B cell (primary cell): ENCODE measurements at regions not wholly inside any gene's neighbourhood (a gene's known extent, or its start where the extent isn't known, plus 50 kb on each side); places are given as distances from the start of the nearest gene placed in this dataset.
"Not testable (repeated sequence)": the region's sequence is repeated elsewhere in the genome, so short reads cannot be mapped to it uniquely, and the experiment has no call there.

ENCODE experiments used
- ATAC-seq: fragments of 200-7000 bp; cut with Tn5 transposase; one replicate; pipeline ENCODE4 v1.10.0; 2021; ENCODE audit warnings: low read depth, mild to moderate bottlenecking, moderate number of reproducible peaks, moderate library complexity
- CTCF ChIA-PET: fragments of 350-600 bp; sonication (Branson Sonifier 250); formaldehyde crosslinking; loops from one replicate; lab custom pipeline; 2021; ENCODE audit warnings: antibody characterized with exemption, inconsistent platforms; lab: Charles Lee
- POLR2A ChIA-PET: fragments of 350-600 bp; sonication (Branson Sonifier 250); formaldehyde crosslinking; loops from one replicate; lab custom pipeline; 2021; ENCODE audit warnings: antibody characterized with exemption; lab: Charles Lee
- DNase-seq: peaks from one replicate; pipeline ENCODE4 v3.0.0; 2013
- H2AFZ ChIP-seq: 2 replicates; pipeline ENCODE4 v1.6.1; 2012; ENCODE audit warnings: mild to moderate bottlenecking, low read depth, low read length; ENCODE audit not compliant: insufficient read depth, poor library complexity, severe bottlenecking
- H3K27ac ChIP-seq, 2 donors: 1 replicate in 1 of 2; 2 replicates in 1 of 2; pipeline ENCODE4 v1.5.1; 2012 to 2013; ENCODE audit warnings: low read length in 2 of 2, mild to moderate bottlenecking in 2 of 2, moderate library complexity in 1 of 2
- H3K27me3 ChIP-seq, 4 experiments: fragments of 200-600 bp in 1 of 4; sonication (generic) in 1 of 4; replicated peaks in 1 of 4; 1 replicate in 2 of 4; 2 replicates in 2 of 4; pipeline versions ENCODE4 v1.6.1 to v1.7.0; 2013 to 2016; ENCODE audit warnings: low read length in 3 of 4, mild to moderate bottlenecking in 2 of 4, mixed read lengths in 1 of 4, moderate library complexity in 1 of 4; ENCODE audit not compliant: insufficient read depth in 4 of 4, control insufficient read depth in 3 of 4; ENCODE audit errors: control extremely low read depth in 1 of 4
- H3K36me3 ChIP-seq, 2 experiments: replicated peaks in 1 of 2; 1 replicate in 1 of 2; 2 replicates in 1 of 2; pipeline versions ENCODE4 v1.6.1 to v1.7.1; 2013; ENCODE audit warnings: low read length in 1 of 2; ENCODE audit not compliant: insufficient read depth in 2 of 2, control insufficient read depth in 1 of 2; ENCODE audit errors: control extremely low read depth in 1 of 2, extremely low read depth in 1 of 2
- H3K4me1 ChIP-seq, 2 donors: fragments of 200-600 bp in 1 of 2; sonication (generic) in 1 of 2; 1 replicate in 1 of 2; 2 replicates in 1 of 2; pipeline versions ENCODE4 v1.5.1 to v1.6.1; 2013 to 2017; ENCODE audit warnings: low read length in 2 of 2; ENCODE audit not compliant: control insufficient read depth in 2 of 2, insufficient read depth in 2 of 2
- H3K4me2 ChIP-seq: replicated peaks from 2 replicates; pipeline ENCODE3; 2012; ENCODE audit warnings: mild to moderate bottlenecking, low read depth, low read length; ENCODE audit not compliant: poor library complexity, severe bottlenecking
- H3K4me3 ChIP-seq, 5 experiments: fragments of 200-600 bp in 1 of 5; sonication (generic) in 1 of 5; 1 replicate in 3 of 5; 2 replicates in 2 of 5; pipeline versions ENCODE4 v1.5.1 to v1.7.0; 2011 to 2016; ENCODE audit warnings: low read length in 4 of 5, mild to moderate bottlenecking in 4 of 5, low read depth in 2 of 5, control low read depth in 1 of 5, moderate library complexity in 1 of 5; ENCODE audit not compliant: insufficient read depth in 1 of 5; ENCODE audit errors: control extremely low read depth in 1 of 5, extremely low read depth in 1 of 5
- H3K79me2 ChIP-seq: fragments of 200-600 bp; sonication (generic); one replicate; pipeline ENCODE4 v1.6.0; 2016; ENCODE audit warnings: low read length; ENCODE audit not compliant: control insufficient read depth, insufficient read depth
- H3K9ac ChIP-seq: fragments of 200-600 bp; sonication (generic); 2 replicates; pipeline ENCODE4 v1.6.1; 2017; ENCODE audit warnings: mild to moderate bottlenecking, low read length, moderate library complexity
- H3K9me3 ChIP-seq, 3 donors: one replicate each; pipeline versions ENCODE4 v1.6.1 to v1.7.1; 2013; ENCODE audit warnings: low read length in 2 of 3; ENCODE audit not compliant: control insufficient read depth in 2 of 3, insufficient read depth in 1 of 3; ENCODE audit errors: control extremely low read depth in 1 of 3
- H4K20me1 ChIP-seq: 2 replicates; pipeline ENCODE4 v1.6.0; 2012; ENCODE audit warnings: mild to moderate bottlenecking, low read length; ENCODE audit not compliant: insufficient read depth, control insufficient read depth, poor library complexity, severe bottlenecking
- H3K27ac Mint-ChIP-seq: one replicate; pipeline ENCODE4 v1.8.0; 2021; ENCODE audit warnings: mixed read lengths
- H3K27me3 Mint-ChIP-seq: one replicate; pipeline ENCODE4 v1.8.0; 2021; ENCODE audit warnings: mixed read lengths
- H3K4me1 Mint-ChIP-seq: one replicate; pipeline ENCODE4 v1.8.0; 2021; ENCODE audit warnings: mixed read lengths
- H3K4me3 Mint-ChIP-seq: one replicate; pipeline ENCODE4 v1.8.0; 2021; ENCODE audit warnings: mixed read lengths
- H3K9me3 Mint-ChIP-seq: one replicate; pipeline ENCODE4 v1.8.0; 2022; ENCODE audit warnings: mixed read lengths; ENCODE audit not compliant: insufficient read depth
- CTCF ChIP-seq: fragments of 200-600 bp; IDR thresholded peaks from one replicate; pipeline ENCODE4 v1.8.0; 2022; ENCODE audit warnings: antibody characterized with exemption, mild to moderate bottlenecking
- EZH2 ChIP-seq: IDR thresholded peaks from 2 replicates; pipeline ENCODE4 v1.6.1; 2012; ENCODE audit warnings: borderline replicate concordance, low read depth, mild to moderate bottlenecking, moderate library complexity, low read length; ENCODE audit not compliant: insufficient read depth, poor library complexity, severe bottlenecking
- WGBS: methylation state at CpG from one replicate; pipeline ENCODE4 v1.1.5; 2013; ENCODE audit warnings: missing lambda C conversion rate; ENCODE audit not compliant: insufficient coverage; 5-methylcytosine and 5-hydroxymethylcytosine counted together
- intact Hi-C: fragments of 100-400 bp; cut with micrococcal nuclease; formaldehyde crosslinking; loops from one replicate; pipeline ENCODE4 v1.10.0; 2022

GRCh38 chr12:11998307-11998943, 72.3 kb upstream of the BCL2L14 start:
- H3K27ac Mint-ChIP-seq, H3K27me3 Mint-ChIP-seq, H3K27me3 ChIP-seq, intact Hi-C loops, H3K4me3 Mint-ChIP-seq, DNase-seq, H3K4me2 ChIP-seq, H3K4me1 Mint-ChIP-seq, H3K4me1 ChIP-seq, H3K36me3 ChIP-seq, POLR2A ChIA-PET, ATAC-seq, H3K79me2 ChIP-seq, H3K9ac ChIP-seq, H2AFZ ChIP-seq, H3K27ac ChIP-seq, H3K9me3 Mint-ChIP-seq, H3K4me3 ChIP-seq, H3K9me3 ChIP-seq, H4K20me1 ChIP-seq: not testable (repeated sequence)
- CTCF ChIA-PET, result interaction anchor here (1.3 kb wide), 1 partner anchor 9 kb away, joined by 3 read pairs; no protein-coding TSS in a partner anchor
- 67% methylated on average over 3 of the region's 7 CpGs for WGBS

GRCh38 chr12:11998944-11999315, 71.8 kb upstream of the BCL2L14 start:
- Mint-ChIP-seq H3K4me1 (peaks cover 3% of the 10 kb centered on the region), H3K27ac (no peak overlapping the region), H3K27me3 (no peaks in the 10 kb centered on the region), H3K4me3 (no peak overlapping the region), H3K9me3 (no peaks in the 10 kb centered on the region)
- DNase-seq, result no peak
- WGBS, result no CpG with 5 or more reads among the region's 1 CpG
- Histone ChIP-seq H4K20me1 (no peaks in the 10 kb centered on the region), H3K4me2 (no peak overlapping the region), H3K4me1 (no peaks in the 10 kb centered on the region), H3K27ac (no peak overlapping the region), H3K36me3 (no peaks in the 10 kb centered on the region), H3K9me3 (no peaks in the 10 kb centered on the region), H2AFZ (no peak overlapping the region), H3K4me3 (no peak overlapping the region), H3K9ac (no peak overlapping the region), H3K79me2 (no peaks in the 10 kb centered on the region), H3K27me3 (no peaks in the 10 kb centered on the region)
- POLR2A ChIA-PET, result no interaction called here
- intact Hi-C loops, result no loop called here
- TF ChIP-seq CTCF, result no peak
- no peak for TF ChIP-seq EZH2
- CTCF ChIA-PET, result interaction anchor here (1.3 kb wide), 1 partner anchor 10 kb away, joined by 3 read pairs; no protein-coding TSS in a partner anchor
- ATAC-seq, result no peak
